ENCODE measurements at regions not wholly inside any gene's neighbourhood (a gene's known extent, or its start where the extent isn't known, plus 50 kb on each side); places are given as distances from the start of the nearest gene placed in this dataset.

DNA sequence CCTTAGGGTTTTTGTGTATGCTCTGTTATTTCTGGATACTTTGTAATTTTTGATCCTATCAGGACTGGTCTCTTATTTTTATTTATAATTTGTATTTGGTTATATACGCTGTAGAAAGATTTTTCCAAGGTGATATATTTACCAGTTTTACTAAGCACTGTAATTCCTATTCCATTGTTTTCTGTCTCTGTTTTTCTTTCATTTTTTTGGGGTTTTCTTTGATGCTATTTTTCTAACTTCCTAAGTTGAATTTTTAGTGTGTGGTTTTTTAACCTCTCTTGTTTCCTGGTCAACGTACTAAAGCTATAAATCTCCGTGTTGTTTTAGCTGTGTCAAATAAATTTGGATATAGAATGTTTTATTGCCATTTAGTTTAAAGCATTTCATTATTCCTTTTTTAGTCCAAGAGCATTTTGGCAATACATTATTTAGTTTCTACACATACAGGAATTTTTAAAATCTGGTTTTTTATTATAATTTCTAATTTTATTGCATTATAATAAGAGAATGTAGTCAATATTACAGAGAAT is 128.1 kb upstream of the THRB start:
- TF ChIP-seq, protein P1, sequence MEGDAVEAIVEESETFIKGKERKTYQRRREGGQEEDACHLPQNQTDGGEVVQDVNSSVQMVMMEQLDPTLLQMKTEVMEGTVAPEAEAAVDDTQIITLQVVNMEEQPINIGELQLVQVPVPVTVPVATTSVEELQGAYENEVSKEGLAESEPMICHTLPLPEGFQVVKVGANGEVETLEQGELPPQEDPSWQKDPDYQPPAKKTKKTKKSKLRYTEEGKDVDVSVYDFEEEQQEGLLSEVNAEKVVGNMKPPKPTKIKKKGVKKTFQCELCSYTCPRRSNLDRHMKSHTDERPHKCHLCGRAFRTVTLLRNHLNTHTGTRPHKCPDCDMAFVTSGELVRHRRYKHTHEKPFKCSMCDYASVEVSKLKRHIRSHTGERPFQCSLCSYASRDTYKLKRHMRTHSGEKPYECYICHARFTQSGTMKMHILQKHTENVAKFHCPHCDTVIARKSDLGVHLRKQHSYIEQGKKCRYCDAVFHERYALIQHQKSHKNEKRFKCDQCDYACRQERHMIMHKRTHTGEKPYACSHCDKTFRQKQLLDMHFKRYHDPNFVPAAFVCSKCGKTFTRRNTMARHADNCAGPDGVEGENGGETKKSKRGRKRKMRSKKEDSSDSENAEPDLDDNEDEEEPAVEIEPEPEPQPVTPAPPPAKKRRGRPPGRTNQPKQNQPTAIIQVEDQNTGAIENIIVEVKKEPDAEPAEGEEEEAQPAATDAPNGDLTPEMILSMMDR (IDR thresholded peaks at IDR 0.05; ENCODE audit: low read depth, low read length, missing control alignments), result no peak
- DNase-seq (ENCODE audit: low read depth), result no peak
- H3K4me3 ChIP-seq (ENCODE audit: low read depth, low read length), result no peak overlapping the region
- in situ Hi-C loops (cut with HindIII; ENCODE audit: low sequenced_read_pairs), result no loop called here

DNA sequence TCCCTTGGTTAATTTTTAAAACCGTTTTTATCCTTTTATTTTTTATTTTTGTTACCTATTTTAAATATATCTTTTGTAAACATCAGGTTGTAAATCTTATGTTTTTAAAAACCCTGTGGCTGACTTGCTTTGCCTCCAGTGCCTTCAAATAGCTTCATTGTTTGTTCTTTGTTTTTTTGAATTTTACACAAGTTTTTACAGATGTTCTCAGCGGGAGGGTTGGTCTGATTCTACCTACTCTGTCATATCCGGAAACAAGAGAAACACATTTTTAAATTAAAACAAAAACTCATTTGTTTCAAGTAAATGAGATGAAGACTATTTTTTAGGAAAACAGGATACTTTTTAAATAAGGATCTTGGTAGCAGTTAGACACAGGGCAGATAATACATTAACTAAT is 129.0 kb upstream of the THRB start:
- no peak for DNase-seq (ENCODE audit: low read depth)
- TF ChIP-seq, protein P1 (IDR thresholded peaks at IDR 0.05; ENCODE audit: low read depth, low read length, missing control alignments), result no peak
- in situ Hi-C loops (cut with HindIII; ENCODE audit: low sequenced_read_pairs), result no loop called here
- H3K4me3 ChIP-seq (ENCODE audit: low read depth, low read length), result no peak overlapping the region

DNA sequence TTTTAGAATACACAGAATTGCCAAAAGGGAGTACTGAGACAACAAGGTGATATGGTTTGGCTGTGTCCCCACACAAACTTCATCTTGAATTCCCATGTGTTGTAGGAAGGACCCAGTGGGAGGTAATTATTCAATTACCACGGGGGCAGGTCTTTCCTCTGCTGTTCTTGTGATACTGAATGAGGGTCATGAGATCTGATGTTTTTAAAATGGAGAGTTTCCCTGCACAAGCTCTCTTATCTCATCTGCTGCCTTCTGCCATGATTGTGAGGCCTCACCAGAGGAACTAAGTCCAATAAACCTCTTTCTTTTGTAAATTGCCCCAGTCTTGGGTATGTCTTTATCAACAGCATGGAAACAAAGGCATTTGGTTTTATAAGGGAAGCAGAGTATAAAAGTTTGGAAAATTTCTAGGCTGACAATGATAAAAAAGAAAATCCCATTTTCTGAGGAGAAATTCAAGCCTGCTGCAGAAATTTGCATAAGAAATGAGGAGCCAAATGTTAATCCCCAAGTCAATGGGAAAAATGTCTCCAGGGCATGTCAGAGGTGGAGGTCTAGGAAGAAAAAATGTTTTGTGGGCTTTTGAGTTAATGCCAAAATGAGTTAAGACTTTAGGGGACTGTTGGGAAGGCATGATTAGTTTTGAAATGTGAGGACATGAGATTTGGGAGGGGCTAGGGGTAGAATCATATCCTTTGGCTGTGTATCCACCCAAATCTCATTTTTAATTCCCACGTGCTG is 130.5 kb upstream of the THRB start:
- in situ Hi-C loops (cut with HindIII; ENCODE audit: low sequenced_read_pairs), result no loop called here
- H3K4me3 ChIP-seq (ENCODE audit: low read depth, low read length), result no peak overlapping the region
- TF ChIP-seq, protein P1 (IDR thresholded peaks at IDR 0.05; ENCODE audit: low read depth, low read length, missing control alignments), result no peak
- no peak for DNase-seq (ENCODE audit: low read depth)

DNA sequence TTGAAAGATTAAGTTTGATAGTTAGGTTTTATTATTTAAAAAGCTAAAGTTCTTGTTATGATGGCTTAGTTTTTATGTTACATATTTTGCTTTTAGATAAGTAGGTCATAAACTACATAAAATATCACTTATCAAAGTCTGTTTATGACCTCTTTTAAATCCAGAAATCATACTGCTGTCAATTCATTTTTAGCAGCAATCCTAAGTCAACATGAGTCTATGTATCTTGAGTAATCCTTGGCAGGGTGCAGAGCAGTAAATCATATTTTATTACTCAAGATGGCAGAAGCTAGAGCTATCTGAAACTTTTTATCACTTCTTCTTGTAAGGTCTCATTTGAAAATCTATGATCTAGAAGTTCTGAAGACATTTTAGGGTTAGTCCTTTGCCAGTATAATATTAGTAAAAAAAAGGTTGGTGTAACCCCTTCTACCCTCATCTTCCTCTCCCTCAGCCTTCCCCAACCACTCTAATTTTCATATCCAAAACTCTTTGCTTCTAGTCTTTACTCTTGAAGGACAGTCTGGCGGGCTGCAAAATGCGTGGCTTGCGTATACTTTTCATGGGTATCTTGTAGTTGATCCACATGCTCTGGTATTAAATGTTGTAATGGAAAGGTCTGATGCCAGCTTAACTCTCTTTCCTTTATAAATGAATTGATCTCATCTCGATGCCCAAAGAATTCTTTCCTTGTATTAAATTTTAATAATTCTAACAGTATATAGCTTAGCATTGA is 134.0 kb upstream of the THRB start:
- DNase-seq (ENCODE audit: low read depth), result no peak
- TF ChIP-seq, protein P1 (IDR thresholded peaks at IDR 0.05; ENCODE audit: low read depth, low read length, missing control alignments), result no peak
- H3K4me3 ChIP-seq (ENCODE audit: low read depth, low read length), result no peak overlapping the region
- in situ Hi-C loops (cut with HindIII; ENCODE audit: low sequenced_read_pairs), result no loop called here

DNA sequence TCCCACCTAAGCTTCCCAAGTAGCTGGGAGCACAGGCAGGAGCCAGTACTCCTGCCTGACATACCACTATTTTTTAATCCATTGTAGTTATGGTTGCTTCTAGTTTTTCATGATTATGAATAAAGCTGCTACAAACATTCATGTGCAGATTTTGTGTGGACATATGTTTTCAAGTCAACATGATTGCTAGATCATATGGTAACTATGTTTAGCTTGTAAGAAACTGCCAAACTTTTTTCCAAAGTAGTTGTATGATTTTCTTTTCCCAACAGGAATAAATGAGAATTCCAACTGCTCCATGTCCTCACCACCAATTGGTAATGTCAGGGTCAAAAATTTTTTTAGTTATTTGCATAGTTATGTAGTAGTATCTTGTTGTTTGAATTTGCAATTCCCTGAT is 136.8 kb upstream of the THRB start:
- in situ Hi-C loops (cut with HindIII; ENCODE audit: low sequenced_read_pairs), result no loop called here
- H3K4me3 ChIP-seq (ENCODE audit: low read depth, low read length), result no peak overlapping the region
- DNase-seq (ENCODE audit: low read depth), result no peak
- TF ChIP-seq, protein P1 (IDR thresholded peaks at IDR 0.05; ENCODE audit: low read depth, low read length, missing control alignments), result no peak

DNA sequence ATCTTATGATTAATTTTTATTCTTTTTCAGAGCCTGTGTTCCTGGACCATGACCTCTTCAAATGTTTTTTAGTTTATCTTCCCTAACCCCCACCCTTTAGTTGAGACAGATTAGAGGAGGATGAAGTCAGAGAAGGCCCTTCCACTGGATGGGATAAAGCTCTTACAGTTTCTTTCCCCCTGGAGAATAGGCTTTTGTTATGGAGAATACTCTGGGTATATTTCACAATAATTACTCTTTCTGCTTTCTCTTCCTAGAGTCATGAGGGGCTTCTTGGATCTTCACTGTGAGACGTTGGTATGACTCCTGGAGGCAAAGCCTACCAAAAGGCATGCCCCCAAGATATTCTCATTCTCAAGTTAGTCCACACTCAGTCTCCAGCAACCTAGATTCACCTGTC is 144.4 kb upstream of the THRB start:
- H3K4me3 ChIP-seq (ENCODE audit: low read depth, low read length), result no peak overlapping the region
- TF ChIP-seq, protein P1 (IDR thresholded peaks at IDR 0.05; ENCODE audit: low read depth, low read length, missing control alignments), result no peak
- DNase-seq (ENCODE audit: low read depth), result no peak
- in situ Hi-C loops (cut with HindIII; ENCODE audit: low sequenced_read_pairs), result no loop called here

Data from astrocyte of the cerebellum (primary cell).